ENCODE measurements at regions not wholly inside any gene's neighbourhood (a gene's known extent, or its start where the extent isn't known, plus 50 kb on each side); places are given as distances from the start of the nearest gene placed in this dataset.

DNA sequence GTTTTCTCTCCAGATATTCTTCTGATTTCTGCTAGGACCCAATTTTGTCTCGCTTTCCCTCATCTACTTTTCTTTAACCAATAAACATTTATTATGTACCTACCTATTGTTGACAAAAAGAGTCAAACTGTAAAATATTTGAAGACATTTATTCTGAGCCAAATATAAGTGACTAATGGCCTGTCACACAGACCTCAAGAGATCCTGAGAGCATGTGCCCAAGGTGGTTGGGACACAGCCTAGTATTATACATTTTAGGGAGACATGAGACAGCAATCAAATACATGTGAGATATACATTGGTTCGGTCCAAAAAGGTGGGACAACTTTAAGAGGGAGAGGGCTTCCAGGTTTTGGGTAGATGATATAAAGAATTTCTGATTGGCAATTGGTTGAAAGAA lies 191.8 kb downstream of the NXNL2 start:
- TF ChIP-seq SPI1 (IDR thresholded peaks at IDR 0.05; ENCODE audit: low read depth, low read length) (no peak), POLR2A (IDR thresholded peaks at IDR 0.05; ENCODE audit: low read depth, low read length) (no peak), POLR2AphosphoS5 (IDR thresholded peaks at IDR 0.05; ENCODE audit: low read depth, low read length) (no peak)

Measured in GM12891 (cell line).